ENCODE measurements at regions not wholly inside any gene's neighbourhood (a gene's known extent, or its start where the extent isn't known, plus 50 kb on each side); places are given as distances from the start of the nearest gene placed in this dataset.
"Not testable (repeated sequence)": the region's sequence is repeated elsewhere in the genome, so short reads cannot be mapped to it uniquely, and the experiment has no call there.

- no peak for DNase-seq (ENCODE audit: low read depth in 2 of 2)
Observed at GRCh38 chr5:87785554-87786335, 373.0 kb upstream of the CCNH start.

- DNase-seq (ENCODE audit: low read depth in 2 of 2) = no peak
Observed at GRCh38 chr5:87784879-87785495, 372.3 kb upstream of the CCNH start.

- no peak for DNase-seq (ENCODE audit: low read depth in 2 of 2)
Observed at GRCh38 chr5:87784311-87784710, 371.6 kb upstream of the CCNH start.

GRCh38 chr5:87782916-87783315 lies 370.2 kb upstream of the CCNH start:
- no peak for DNase-seq (ENCODE audit: low read depth in 2 of 2)

- DNase-seq (ENCODE audit: low read depth in 2 of 2) = no peak
Observed at GRCh38 chr5:87781976-87782375, 369.2 kb upstream of the CCNH start.

- peak; percentile 24 to 44 for DNase-seq (ENCODE audit: low read depth in 2 of 2)
Observed at GRCh38 chr5:87780831-87781760, 368.4 kb upstream of the CCNH start.

- no peak for DNase-seq (ENCODE audit: low read depth in 2 of 2)
Observed at GRCh38 chr5:87778876-87779275, 366.1 kb upstream of the CCNH start.

- DNase-seq (ENCODE audit: low read depth in 2 of 2) = no peak
Observed at GRCh38 chr5:87777877-87778276, 365.1 kb upstream of the CCNH start.

GRCh38 chr5:87776785-87777184 lies 364.1 kb upstream of the CCNH start:
- no peak for DNase-seq (ENCODE audit: low read depth in 2 of 2)

GRCh38 chr5:87776302-87776701 lies 363.6 kb upstream of the CCNH start:
- not testable (repeated sequence) for DNase-seq (ENCODE audit: low read depth in 2 of 2)

GRCh38 chr5:87775228-87775627 lies 362.5 kb upstream of the CCNH start:
- DNase-seq (ENCODE audit: low read depth in 2 of 2) = no peak

- no peak for DNase-seq (ENCODE audit: low read depth in 2 of 2)
Observed at GRCh38 chr5:87774804-87775203, 362.1 kb upstream of the CCNH start.

GRCh38 chr5:87770601-87771121 lies 357.9 kb upstream of the CCNH start:
- no peak for DNase-seq (ENCODE audit: low read depth in 2 of 2)

- DNase-seq (ENCODE audit: low read depth in 2 of 2) = no peak
Observed at GRCh38 chr5:87770016-87770570, 357.4 kb upstream of the CCNH start.

- DNase-seq (ENCODE audit: low read depth in 2 of 2) = no peak
Observed at GRCh38 chr5:87769157-87769556, 356.4 kb upstream of the CCNH start.

- no peak for DNase-seq (ENCODE audit: low read depth in 2 of 2)
Observed at GRCh38 chr5:87768190-87768589, 355.5 kb upstream of the CCNH start.

GRCh38 chr5:87765009-87765408 lies 352.3 kb upstream of the CCNH start:
- no peak for DNase-seq (ENCODE audit: low read depth in 2 of 2)

GRCh38 chr5:87762631-87763030 lies 349.9 kb upstream of the CCNH start:
- no peak for DNase-seq (ENCODE audit: low read depth in 2 of 2)

GRCh38 chr5:87756951-87757350 lies 344.2 kb upstream of the CCNH start:
- DNase-seq (ENCODE audit: low read depth in 2 of 2) = no peak

GRCh38 chr5:87755360-87755759 lies 342.6 kb upstream of the CCNH start:
- DNase-seq (ENCODE audit: low read depth in 2 of 2) = no peak

GRCh38 chr5:87754009-87754757 lies 341.5 kb upstream of the CCNH start:
- DNase-seq (ENCODE audit: low read depth in 2 of 2) = no peak
